ACC112 (cell line): ENCODE measurements at regions not wholly inside any gene's neighbourhood (a gene's known extent, or its start where the extent isn't known, plus 50 kb on each side); places are given as distances from the start of the nearest gene placed in this dataset.
A peak's percentile ranks its signal among the peaks of the same experiment; 100 is the strongest.

Source experiments
- H2AFZ ChIP-seq: fragments of 200-600 bp; sonication (generic); one replicate; pipeline ENCODE4 v1.6.0; 2017; ENCODE audit warnings: antibody characterized with exemption, low read length; ENCODE audit not compliant: unreplicated experiment
- H3K27ac ChIP-seq: fragments of 200-600 bp; sonication (generic); 2 replicates; pipeline ENCODE4 v1.5.1; 2014; ENCODE audit warnings: low read depth, mild to moderate bottlenecking, antibody characterized with exemption, low read length, moderate library complexity
- H3K27me3 ChIP-seq: fragments of 200-600 bp; sonication (generic); 2 replicates; pipeline ENCODE4 v1.6.1; 2014; ENCODE audit warnings: mild to moderate bottlenecking, antibody characterized with exemption, low read length, moderate library complexity, mixed read lengths; ENCODE audit not compliant: insufficient read depth
- H3K36me3 ChIP-seq: fragments of 200-600 bp; sonication (generic); 2 replicates; pipeline ENCODE4 v1.6.1; 2016; ENCODE audit warnings: mild to moderate bottlenecking, antibody characterized with exemption, low read length, moderate library complexity, mixed read lengths; ENCODE audit not compliant: insufficient read depth
- H3K4me1 ChIP-seq: fragments of 200-600 bp; sonication (generic); one replicate; pipeline ENCODE4 v1.6.1; 2016; ENCODE audit warnings: low read length, mixed read lengths; ENCODE audit not compliant: insufficient read depth, unreplicated experiment, control insufficient read depth
- H3K4me3 ChIP-seq: fragments of 200-600 bp; sonication (generic); 2 replicates; pipeline ENCODE4 v1.5.1; 2014; ENCODE audit warnings: mild to moderate bottlenecking, low read depth, low read length
- H3K79me2 ChIP-seq: fragments of 200-600 bp; sonication (generic); one replicate; pipeline ENCODE4 v1.6.0; 2016; ENCODE audit warnings: low read length; ENCODE audit not compliant: control insufficient read depth, unreplicated experiment, insufficient read depth

DNA sequence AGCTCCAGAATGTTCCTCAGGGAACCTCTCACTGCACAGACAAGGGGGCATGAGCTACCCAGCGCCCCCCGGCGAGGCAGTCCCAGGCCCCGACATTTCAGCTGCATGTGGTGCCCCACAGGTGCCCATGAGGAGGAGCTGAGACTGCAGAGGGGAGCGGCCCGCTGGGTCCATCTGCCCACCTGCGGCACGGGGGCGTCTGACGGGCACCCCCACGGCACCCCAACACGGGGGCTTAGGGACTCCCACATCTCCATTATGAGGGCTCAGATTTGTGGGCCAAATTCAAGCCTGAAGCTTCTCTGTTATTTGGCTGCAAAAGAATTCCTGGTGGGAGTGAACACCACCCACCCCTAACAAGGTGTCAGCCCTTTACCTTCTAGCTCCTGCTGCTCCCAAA, 258.4 kb downstream of the UACA start:
- no peaks in the 10 kb centered on the region for H3K27me3 ChIP-seq
- no peak overlapping the region for H2AFZ ChIP-seq
- H3K27ac ChIP-seq = peak overlapping the region; percentile 51
- no peaks in the 10 kb centered on the region for H3K36me3 ChIP-seq
- no peaks in the 10 kb centered on the region for H3K79me2 ChIP-seq
- peaks cover 68% of the 10 kb centered on the region for H3K4me1 ChIP-seq
- H3K4me3 ChIP-seq = no peak overlapping the region

DNA sequence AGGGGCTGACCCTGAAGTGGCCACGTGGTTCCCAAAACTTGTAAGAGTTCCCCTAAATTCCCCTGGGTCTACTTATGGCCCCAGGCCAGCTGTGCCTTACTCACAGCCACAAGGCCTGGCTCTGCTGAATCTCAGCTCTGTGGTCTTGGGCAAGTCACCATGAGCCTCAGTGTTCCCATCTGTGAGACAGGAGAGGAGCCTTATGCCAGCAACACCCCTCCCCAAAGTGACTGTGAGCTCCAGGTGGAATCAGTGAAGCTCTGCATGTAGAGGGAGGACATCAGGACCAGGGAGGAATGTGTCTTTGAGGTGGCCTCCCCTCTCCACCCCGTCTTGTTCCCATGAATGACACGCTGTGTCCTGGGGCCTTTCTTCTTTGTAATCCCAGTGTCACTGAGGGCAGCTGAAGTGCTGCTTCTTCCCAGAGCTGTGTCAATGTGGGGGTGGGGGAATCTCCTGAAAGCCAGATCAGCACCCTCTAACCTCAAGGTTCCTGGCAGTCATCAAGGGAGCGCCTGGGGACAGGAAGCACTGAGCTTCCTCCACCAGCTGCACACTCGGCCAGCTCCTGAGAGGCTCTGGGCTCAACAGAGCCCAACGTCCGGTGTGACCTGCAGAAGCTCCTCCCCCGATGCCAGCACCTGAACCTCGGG, 258.9 kb downstream of the UACA start:
- Histone ChIP-seq H2AFZ (no peak overlapping the region), H3K4me1 (peaks cover 64% of the 10 kb centered on the region), H3K27me3 (no peaks in the 10 kb centered on the region), H3K27ac (peak overlapping the region; percentile 51; the same call in 1 of the 2 replicates), H3K79me2 (no peaks in the 10 kb centered on the region), H3K4me3 (no peak overlapping the region), H3K36me3 (no peaks in the 10 kb centered on the region)

DNA sequence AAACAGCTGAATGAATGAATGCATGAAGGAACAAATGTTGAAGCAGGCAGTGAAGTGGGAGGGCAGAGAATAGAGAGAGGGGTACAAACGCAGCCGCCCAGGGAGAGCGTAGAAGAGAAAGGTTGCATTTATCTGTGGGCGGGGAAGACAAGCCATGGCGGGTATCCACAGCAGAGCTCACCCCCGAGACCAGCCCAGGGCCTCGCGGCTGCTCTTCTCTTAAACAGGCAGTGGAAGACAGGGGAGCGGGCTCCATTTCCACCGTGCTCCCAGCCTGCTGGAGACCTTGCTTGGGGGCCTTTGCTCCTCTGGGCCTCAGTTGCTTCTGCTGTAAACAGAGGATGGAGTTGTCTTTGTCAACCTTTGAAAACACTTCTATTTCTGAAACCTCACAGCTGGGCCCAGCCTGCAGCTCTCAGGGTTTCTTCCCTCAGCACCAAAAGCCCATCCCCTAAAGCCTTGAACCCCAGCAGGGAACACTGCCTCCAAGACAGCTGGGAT, 259.5 kb downstream of the UACA start:
- Histone ChIP-seq H3K4me3 (no peak overlapping the region), H3K27ac (no peak overlapping the region), H2AFZ (no peak overlapping the region), H3K4me1 (peaks cover 58% of the 10 kb centered on the region), H3K27me3 (no peaks in the 10 kb centered on the region), H3K36me3 (no peaks in the 10 kb centered on the region), H3K79me2 (no peaks in the 10 kb centered on the region)

DNA sequence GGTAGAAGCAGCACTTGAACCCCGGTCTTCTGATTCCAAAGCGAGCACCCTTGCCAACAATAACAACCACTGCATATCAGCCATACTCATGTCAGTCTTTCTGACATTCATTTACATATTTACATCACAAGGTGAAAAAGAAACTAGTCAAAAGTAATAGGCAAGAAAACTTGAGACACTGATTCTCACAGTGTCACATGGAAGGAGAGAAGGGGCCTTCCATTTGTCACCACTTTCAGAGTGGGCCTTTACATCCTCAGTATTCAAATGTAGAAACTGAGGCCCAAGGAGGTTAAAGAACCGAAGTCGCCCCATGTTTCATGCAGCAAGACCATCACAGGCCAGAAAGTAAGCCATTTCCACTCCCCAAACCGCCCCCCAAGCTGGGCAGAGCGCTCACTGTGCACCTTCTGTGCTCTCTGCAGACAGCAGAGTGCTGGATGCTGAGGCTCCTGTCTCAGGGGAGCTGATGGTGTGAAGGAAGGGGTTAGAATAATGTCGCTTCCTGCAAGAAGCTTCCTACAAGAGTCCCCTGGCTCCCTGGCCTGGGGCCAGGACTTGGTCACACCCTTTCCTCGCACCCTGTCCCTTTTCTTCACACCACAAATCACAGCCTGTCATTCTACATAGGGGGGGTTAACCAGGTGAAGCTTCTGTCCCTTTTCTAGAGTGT, 260.1 kb downstream of the UACA start:
- Histone ChIP-seq H3K4me1 (peaks cover 52% of the 10 kb centered on the region), H3K79me2 (no peaks in the 10 kb centered on the region), H3K4me3 (no peak overlapping the region), H3K36me3 (no peaks in the 10 kb centered on the region), H3K27me3 (no peaks in the 10 kb centered on the region), H3K27ac (no peak overlapping the region), H2AFZ (no peak overlapping the region)

DNA sequence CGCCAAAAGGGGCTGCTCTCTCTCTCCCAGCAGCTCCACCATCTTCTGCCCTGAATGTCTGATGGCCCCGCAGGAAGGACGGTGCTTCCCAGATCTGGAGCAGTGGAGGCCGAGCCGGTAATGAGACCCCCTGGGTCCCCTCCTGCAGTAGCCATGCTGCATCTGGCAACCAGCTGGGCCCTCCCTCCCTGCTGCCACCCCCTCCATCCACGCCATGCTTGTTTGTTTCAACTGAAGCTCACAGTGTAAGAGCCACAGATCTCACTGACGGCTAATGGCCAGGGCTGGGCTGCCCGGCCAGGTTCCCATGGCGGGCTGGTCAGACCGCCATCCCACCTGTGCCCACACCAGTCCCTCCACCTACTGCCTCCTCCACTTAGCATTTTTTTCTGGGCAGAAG, 260.8 kb downstream of the UACA start:
- no peaks in the 10 kb centered on the region for H3K36me3 ChIP-seq
- H3K79me2 ChIP-seq = no peaks in the 10 kb centered on the region
- H2AFZ ChIP-seq = no peak overlapping the region
- H3K27ac ChIP-seq = no peak overlapping the region
- peaks cover 46% of the 10 kb centered on the region for H3K4me1 ChIP-seq
- H3K4me3 ChIP-seq = no peak overlapping the region
- no peaks in the 10 kb centered on the region for H3K27me3 ChIP-seq

DNA sequence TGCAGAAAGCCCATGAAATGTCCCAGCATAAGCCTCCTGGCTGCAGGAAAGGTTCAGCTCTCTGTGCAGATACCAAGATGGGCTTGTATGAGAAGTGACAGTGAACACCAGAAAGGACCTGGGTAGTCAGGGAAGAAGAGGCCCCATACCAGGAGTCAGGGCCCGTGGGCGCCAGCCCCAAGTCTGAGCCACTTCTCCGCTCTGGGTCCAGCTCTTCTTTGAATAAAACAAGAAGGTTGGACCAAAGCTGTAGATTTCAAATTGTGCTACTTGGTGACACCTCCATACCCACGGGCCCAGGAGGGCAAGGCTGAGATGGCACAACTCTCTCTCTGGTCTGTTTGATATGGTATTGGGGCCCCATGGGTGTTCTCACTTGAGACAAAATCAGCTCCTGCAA, 261.5 kb downstream of the UACA start:
- Histone ChIP-seq H2AFZ (no peak overlapping the region), H3K4me3 (no peak overlapping the region), H3K36me3 (no peaks in the 10 kb centered on the region), H3K27ac (no peak overlapping the region), H3K4me1 (peaks cover 40% of the 10 kb centered on the region), H3K27me3 (no peaks in the 10 kb centered on the region), H3K79me2 (no peaks in the 10 kb centered on the region)

DNA sequence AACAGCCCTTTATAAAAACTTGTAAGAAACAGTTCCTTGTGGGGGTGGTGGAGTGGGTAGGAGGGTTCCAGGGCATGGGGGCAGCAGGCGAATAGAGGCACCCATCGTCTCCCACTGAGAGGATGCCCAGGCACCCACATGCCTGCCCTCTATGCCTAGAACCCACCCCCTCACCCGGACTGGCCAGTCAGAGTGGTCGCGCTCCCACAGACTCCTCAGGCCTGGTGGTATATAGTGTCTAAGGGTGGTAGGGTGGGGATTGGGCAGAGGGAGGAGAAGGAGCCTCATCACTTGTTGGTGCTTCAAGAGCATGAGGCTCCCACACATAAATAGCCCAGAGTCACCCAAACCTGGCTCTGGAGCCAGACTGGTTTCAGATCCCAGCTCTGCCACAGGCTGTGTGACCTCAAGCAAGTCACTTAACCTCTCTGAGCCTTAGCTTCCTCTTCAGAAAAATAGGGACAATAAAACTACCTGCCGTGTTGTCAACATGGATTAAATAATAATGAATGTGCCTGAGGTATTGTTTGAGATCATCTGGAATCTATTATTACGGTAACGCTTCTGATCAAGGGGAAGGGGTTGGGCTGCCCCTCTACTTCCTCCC, 262.1 kb downstream of the UACA start:
- H3K79me2 ChIP-seq = no peaks in the 10 kb centered on the region
- no peaks in the 10 kb centered on the region for H3K36me3 ChIP-seq
- H3K27me3 ChIP-seq = no peaks in the 10 kb centered on the region
- H2AFZ ChIP-seq = no peak overlapping the region
- peaks cover 35% of the 10 kb centered on the region for H3K4me1 ChIP-seq
- no peak overlapping the region for H3K27ac ChIP-seq
- H3K4me3 ChIP-seq = no peak overlapping the region

DNA sequence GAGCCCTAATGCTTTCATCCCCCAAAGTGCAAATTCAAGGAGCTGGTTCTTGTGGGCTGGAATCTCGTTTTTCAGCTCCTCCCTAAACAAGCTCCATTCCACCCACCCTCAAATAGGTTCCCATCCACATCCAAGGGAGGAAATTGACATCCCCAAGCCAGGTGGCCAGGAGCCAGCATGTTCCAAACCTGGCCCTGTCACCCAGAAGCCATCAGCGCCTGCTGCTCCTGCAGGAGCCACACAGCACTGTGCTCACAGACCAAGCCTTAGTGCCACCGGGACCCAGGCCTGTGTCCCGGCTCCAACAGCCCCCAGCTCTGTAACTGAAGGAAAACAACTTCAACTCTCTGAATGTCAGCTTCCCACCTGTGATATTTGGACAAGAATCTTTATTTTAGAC, 263.6 kb downstream of the UACA start:
- H3K27ac ChIP-seq = no peak overlapping the region
- H3K4me1 ChIP-seq = peaks cover 34% of the 10 kb centered on the region
- H3K27me3 ChIP-seq = no peaks in the 10 kb centered on the region
- no peaks in the 10 kb centered on the region for H3K36me3 ChIP-seq
- no peak overlapping the region for H2AFZ ChIP-seq
- H3K79me2 ChIP-seq = no peaks in the 10 kb centered on the region
- no peak overlapping the region for H3K4me3 ChIP-seq

DNA sequence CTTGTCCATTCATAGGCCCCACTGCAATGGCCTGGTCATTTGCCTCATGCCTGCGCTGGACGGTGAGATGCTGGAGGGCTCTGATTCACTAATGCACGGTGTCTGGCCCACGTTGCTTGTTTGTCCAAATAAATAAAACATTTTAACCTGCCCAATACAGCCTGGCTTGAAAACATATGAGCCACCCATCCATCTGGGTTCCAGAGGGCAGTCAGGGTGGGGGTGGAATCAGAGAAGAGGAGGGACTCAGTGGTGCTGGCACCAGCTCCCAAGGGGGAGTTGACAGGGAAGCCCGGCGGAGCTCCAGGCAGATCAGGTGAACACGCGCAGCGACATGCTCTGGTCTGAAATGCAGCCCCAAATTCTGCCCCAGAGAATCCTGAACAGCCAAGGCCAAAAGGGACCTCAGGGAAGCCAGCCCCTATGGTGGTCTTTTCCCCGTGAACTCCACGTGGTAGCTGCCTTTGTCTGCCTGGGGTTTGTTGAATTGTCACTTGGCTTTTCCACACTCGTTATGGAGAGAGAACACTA, 265.2 kb downstream of the UACA start:
- H3K4me3 ChIP-seq = no peak overlapping the region
- H3K36me3 ChIP-seq = no peaks in the 10 kb centered on the region
- H3K79me2 ChIP-seq = no peaks in the 10 kb centered on the region
- H2AFZ ChIP-seq = no peak overlapping the region
- H3K4me1 ChIP-seq = peaks cover 33% of the 10 kb centered on the region
- no peak overlapping the region for H3K27ac ChIP-seq
- H3K27me3 ChIP-seq = no peaks in the 10 kb centered on the region

DNA sequence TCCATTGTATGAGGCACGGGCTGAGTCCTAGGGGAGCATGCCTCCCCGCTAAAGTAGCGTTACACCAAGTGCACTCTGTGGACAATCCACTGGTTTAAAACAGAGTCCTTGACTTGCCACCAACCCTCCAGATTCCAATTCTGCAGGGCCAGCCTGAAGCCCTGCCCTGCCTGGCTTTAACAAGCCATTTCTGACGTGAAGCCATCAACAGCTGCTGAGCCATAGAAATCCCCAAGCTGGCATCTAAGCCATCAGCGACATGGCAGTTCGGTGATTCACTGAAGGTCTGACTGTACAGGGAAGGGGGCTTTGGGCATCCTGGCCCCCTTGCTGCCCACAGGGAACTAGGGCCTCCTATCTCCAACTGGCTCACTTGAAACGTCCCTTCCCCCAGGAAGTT, 265.7 kb downstream of the UACA start:
- H3K27me3 ChIP-seq = no peaks in the 10 kb centered on the region
- H3K79me2 ChIP-seq = no peaks in the 10 kb centered on the region
- no peaks in the 10 kb centered on the region for H3K36me3 ChIP-seq
- no peak overlapping the region for H2AFZ ChIP-seq
- no peak overlapping the region for H3K27ac ChIP-seq
- H3K4me3 ChIP-seq = no peak overlapping the region
- peaks cover 33% of the 10 kb centered on the region for H3K4me1 ChIP-seq
